ENCODE measurements at regions not wholly inside any gene's neighbourhood (a gene's known extent, or its start where the extent isn't known, plus 50 kb on each side); places are given as distances from the start of the nearest gene placed in this dataset.
A peak's percentile ranks its signal among the peaks of the same experiment; 100 is the strongest.
"Not testable (repeated sequence)": the region's sequence is repeated elsewhere in the genome, so short reads cannot be mapped to it uniquely, and the experiment has no call there.

DNA sequence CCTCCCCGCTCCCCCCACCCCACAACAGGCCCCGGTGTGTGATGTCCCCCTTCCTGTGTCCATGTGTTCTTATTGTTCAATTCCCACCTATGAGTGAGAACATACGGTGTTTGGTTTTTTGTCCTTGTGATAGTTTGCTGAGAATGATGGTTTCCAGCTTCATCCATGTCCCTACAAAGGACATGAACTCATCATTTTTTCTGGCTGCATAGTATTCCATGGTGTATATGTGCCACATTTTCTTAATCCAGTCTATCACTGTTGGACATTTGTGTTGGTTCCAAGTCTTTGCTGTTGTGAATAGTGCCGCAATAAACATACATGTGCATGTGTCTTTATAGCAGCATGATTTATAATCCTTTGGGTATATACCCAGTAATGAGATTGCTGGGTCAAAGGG is 104.3 kb downstream of the MTPN start:
- DNase-seq, result not testable (repeated sequence)

DNA sequence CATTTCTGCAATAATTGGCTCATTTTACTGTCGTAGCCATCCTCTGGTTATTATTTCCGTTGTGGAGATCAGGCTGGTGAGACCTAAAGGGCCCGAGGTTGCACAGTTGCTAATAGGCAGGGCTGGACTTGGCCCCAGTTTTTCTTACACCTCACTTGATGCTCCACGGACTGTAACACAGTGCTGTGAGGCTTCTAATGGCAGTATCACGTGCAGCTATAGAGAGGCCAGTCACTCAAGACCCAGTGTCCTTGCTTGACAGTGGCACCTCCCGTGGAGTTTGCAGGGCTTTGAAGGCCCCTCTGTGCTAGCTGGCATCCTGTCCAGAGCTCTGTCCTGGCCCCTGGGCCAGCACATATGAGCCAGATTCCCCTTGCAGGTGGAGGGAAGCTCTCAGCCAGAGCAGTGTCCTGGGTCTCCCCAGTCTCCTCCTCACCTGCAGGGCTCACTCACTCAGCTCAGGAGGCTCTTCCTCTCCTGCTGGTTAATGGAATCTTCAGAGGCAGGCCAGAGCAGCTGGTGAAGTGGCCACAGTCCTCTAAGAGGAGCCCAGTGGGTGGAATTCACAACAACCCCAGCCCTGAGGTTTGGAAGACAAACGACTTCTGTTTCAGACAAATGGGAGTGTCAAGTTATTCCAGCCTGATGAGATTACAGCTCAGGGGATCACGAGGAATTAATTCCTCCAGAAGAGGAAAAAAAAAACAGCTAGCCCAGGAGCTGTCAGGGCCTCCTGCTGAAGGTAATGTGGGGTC is 114.2 kb upstream of the FAM180A start:
- peak; percentile 53 for DNase-seq

DNA sequence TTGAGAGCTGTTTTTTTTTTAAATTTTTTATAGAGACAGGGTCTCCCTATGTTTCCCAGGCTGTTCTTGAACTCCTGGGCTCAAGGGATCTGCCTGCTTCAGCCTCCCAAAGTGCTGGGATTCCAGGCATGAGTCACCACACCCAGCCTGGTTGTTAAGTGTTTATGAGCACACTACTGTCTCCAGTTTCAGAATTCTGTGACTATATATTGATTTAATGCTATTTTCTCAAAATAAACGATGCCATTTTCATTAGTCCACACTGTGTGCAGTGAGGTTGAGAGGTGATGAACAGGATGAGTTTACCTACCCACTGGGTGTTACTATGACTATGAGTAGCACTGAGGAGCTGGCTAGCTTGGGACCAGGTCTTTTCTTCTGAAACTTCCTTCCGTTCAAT is 110.9 kb upstream of the FAM180A start:
- DNase-seq, result no peak

DNA sequence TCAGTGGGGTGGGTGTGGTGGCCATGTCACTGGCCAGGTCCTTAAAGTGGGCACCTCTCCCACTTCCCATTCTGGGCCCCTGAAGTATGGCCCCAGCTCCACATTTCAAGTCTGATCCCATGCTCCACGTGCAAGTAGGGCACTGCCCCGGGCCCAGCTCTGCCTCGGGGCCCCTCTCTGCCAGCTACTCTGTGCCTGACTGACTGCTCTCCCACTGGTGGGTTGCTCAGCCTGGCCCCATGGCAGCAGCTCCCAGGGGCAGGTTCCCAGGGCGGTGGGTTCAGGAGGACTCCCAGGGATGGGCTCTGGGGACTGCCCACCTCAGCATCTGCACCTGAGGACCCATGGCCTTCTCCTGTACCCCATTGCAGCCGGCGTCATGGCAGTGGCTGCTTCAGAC is 110.2 kb upstream of the FAM180A start:
- DNase-seq, result no peak

DNA sequence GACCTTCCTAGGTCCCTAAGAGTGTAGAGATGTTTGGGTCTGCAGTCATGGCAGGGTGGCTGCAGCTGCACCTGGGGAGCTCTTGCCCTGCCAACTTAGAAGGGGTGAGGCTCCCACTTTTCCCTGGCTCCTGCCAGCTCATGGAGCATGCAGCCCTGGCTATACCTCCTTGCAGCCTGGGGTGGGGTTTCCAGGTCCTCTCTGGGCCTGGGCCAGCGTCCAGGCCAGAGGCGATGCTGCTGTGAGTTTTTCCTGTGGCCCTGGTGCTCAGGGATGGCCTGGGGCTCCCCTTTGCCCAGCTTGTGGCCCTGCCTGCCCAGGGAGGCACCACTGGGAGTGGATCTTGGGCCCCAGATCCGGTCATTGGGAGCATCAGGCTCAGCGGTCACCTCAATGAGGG is 109.8 kb upstream of the FAM180A start:
- DNase-seq, result no peak

DNA sequence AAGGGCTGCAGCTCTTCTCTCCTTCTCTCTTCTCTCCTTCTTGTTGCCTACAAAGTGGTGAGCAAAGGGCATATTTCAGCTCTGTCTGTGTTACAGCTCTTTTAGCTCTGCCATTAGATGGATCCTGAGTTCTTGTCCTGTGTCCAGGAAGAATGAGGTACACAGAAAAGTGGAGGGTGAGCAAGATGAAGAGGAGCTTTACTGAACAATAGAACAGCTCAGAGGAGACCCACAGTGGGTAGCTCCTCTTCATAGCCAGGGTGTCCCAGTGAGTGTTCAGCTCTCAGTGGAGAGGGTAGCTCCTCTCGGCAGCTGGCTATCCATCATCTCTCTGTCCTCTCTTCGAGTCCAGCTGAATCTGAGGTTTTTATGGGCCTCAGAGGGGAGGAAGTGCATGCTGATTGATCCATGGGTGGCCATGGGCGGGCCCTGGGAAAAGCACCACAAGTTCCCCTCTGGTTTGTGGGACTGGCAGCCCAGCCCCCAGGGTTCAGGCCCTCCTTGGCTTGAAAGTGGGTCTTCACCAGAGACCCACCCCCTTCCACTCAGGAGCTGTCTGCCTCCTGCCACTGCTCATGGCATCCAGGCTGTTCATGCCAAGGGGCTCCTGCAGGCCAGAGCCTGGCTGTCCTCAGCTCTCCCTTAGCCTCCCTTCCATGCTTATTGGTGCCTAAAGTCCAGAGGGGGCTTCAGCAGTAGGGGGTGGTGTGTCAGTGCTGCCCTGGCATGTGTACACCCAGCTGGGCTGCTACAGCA is 109.1 kb upstream of the FAM180A start:
- no peak for DNase-seq

DNA sequence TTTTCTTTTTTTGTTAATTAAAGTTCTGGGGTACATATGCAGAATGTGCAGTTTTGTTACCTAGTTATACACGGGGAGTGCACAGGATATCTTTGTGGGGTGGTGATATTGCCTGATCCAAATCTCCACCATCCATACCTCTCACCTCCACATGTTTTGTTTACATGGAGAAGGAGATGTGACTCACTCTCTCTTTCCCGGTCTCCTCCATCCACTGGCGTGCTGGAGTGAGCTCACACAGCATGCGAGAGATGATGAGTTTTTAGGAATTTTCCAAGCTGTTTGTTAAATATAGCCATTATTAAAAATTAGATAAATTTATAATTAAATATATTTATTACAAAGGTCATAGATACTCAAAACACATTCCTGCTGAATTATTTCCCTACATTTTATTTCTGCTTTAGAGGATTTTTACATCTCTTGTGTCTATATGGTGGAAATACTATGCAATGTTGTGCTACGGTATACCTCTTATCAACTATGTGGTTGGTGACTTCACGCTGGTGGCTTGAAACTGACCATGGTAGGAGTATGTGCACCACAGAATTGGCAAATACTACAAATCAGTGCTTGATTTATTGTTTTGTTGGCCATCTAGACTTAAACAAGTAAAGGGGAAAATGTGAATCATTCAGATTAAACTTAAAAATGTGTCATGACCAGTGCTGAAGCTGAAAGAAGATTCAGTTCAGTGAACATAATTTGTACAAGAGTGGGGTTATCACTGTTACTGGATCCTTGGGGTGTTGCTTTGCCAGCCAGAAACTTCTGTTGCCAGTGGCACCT is 107.9 kb upstream of the FAM180A start:
- no peak for DNase-seq

DNA sequence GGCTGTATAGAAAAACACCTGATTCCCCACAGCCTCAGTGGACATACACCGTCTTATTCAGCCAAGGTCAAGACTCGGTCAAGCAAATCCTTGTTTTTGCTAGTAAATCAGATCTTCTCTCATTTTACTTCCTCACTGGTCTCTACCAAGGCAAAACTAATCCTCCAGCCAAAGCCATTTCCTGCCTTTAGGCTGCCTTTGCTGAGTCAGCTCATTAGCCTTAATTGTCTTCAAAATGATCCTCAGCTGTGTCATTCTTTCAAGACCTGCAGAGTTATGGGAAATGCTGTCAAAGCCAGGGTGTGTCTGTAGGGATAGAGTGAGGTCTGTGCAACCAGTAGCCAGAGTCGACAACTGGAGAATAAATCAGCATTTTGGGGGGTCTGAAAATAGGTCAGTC is 107.2 kb upstream of the FAM180A start:
- no peak for DNase-seq

DNA sequence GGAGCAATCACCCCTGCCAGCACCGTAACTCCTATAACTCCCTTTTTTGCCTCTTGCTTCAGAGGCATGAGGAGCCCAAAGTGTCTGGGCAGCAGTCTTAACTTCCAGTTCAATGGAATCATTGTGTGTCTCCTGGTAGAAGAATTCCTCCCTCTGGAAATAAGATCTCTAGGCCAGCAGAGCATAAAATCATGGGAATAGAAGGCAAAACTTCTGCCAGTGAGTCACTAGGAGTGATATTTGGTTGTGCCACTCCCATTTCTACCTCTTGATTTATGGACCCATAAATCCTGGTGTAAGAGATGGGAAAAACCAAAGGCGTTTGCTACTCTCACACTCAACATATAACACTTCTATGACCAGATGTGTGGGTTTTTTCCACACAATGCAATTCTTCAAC is 104.9 kb upstream of the FAM180A start:
- DNase-seq, result no peak

DNA sequence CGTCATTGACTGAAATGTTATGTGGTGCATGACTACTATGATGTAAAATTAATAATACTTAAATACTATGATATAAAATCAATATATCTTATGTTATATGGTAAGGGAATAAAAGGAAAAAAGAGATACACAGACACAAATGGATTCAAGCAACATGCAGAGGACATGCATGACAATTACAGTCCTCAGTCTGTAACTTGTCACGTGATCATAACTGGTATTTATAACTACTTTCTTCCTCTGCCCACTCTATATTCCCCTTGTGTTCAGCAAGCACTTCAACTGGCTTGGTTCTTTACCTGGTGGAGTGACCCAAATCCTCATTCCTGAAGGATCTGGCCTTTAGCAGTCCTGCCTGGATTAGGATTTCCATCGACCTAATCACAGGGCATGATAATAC is 104.4 kb upstream of the FAM180A start:
- DNase-seq, result no peak

DNA sequence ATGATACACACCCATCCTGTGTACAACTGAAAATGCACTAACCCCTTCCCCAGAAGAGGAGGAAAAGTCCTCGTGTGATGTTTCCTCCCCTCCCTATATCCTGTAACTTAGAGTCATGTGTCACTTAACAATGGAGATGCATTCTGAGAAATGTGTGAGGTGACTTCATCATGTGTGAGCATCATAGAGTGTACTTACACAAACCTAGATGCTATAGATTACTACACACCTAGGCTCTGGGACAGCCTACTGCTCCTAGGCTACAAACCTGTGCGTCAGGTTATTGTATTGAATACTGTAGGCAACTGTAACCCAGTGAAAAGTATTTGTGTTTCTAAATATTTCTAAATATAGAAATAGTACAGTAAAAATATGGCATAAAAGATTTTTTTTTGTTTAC is 98.6 kb upstream of the FAM180A start:
- no peak for DNase-seq

DNA sequence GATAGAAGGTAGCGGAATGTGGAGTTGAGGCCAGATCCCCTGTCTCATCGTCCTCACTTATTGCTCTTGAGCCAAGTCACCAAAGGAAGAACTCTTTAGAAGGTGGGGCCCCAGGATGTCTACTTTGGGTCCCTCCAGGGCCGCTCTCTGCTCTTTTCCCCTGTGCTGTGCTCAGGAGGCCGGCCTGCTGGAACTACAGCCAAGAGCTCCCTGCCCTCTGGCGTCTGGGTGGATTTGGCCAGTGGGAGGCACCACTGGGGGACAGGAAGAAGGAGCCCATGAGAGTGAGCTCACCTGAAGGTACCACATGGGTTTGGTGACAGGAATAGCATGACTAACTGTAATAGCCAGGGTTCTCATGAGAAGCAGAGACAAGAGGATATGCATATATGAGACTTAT is 97.7 kb upstream of the FAM180A start:
- no peak for DNase-seq

DNA sequence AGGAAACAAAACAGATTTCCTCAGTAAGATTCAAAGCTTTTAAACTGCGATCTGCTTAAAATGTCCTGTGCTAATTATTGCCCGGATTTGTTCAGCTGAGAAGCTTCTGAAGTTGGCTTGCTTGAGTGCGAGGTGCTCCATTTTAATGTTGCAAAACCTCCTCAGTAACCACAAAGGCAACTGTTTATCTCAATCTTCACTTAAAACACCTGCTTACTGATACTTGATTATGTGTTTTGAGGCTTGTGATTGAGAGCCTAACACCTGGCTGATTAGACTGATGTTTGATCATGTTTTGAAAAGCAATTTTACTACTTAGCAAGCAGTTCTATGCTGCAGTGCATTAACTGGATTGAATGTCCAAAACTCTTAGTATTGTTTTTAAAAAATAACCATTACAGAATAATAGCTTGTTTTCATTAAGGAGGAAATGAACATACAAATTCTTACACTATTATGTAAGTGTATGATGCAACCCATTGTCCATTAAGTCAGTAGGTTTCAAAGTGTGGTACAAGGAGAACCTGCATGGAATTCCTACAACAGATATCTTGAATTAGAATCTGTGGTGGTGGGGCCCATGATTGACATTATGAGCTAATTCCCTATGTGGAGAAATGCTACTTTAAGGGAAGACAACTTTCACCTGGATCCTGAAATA is 96.9 kb upstream of the FAM180A start:
- no peak for DNase-seq

DNA sequence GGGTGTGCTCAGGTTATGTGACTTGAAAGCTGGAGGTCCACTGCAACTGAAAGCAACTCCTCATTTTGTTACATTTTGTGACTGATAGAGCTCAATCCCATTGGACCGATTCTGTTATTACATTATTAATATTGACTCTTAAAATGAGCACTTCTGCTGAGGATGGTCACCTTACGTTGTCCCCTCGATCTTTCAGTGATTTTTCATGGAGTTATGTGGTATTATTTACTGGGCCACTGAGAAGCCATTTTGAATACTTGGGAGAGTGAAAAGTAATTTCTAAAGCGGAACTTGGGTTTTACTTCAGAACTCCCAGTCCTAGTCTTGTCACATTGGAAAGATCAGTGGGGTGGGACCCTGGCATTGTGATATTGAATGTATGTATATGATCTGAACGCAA is 96.3 kb upstream of the FAM180A start:
- no peak for DNase-seq

DNA sequence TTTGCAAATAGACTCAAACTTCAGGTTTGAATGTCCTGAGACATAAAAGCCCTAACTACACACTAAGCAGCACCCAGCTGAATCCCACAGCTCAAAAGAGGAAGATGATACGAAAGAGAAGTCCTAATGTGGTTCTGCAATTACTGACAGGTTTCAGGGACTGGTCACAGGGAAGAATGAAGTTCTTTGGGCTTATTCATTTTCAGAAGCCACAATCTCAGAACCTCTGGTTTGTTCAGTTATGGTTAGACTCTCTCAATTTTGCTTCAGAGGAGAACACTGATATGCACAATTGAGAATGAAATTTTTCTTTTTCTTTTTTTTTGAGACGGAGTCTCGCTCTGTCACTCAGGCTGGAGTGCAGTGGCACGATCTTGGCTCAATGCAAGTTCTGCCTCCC is 94.6 kb upstream of the FAM180A start:
- no peak for DNase-seq

DNA sequence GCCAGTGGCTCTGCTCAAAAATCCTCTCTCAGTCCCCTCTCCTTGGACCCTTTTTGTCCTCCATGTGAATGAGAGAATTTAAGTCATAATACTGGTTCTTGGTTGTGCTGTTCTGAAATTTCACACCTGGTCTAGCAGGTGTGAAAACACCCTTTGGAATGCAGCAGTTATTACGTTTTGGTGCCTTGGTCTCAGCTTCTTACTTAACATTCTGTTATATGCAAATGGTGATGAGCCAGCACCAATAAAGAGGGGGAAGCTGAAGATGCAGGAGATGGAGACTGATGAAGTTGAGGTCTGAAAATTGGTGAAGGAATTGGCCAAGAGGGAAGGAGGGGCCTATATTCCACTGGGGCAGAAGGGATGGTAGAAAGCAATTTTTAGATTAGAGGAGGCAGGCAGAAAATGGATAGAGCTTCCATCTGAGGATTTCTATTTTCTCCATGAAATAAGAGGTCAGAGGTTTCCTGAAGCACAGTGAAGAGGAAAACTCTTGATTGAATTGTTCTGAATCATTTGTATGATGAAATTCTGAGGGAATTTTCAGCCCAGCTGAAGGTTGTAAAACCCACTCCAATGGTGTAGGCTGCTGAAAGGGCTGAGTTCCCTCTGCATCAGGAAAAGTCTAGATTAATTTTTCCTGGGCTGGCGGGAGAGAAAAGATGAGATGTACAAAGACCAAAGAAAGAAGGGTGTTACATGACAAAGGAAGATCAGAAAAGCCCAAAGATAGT is 94.0 kb upstream of the FAM180A start:
- DNase-seq, result no peak

DNA sequence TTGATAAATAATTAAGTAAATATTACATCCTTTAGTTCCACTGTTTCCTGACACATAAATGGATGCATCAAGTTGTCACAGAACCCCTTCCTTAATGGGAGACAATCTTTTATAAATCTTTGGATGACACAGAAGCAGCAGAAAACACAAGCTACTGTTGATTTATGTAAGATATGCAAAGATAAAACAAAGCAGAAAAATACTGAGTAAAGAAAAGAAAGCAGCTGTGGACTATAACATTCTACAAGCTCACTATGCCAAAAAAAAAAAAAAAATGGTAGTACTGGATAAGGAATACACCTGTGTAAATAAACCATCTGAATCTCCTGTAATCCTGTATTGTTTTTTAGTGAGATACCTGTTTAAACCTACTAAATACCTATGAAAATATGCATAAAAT is 92.0 kb upstream of the FAM180A start:
- DNase-seq, result no peak

DNA sequence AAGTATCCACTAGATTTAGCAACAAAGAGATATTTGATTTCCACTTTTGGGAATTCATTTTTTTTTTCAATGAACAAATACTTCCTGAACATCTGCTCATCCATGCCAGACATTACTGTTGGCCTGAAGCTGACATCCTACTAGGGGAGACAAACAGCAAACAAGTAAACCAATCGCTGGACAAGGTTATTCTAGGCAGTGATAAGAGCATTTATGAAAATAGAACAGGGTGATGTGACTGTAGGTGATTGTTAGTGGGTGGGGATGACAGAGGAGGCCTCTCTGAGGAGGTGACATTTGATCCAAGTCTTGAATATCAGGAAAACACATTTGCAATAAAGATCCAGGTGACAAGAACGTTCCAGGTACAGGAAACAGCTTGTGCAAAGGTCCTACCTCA is 89.1 kb upstream of the FAM180A start:
- DNase-seq, result no peak

DNA sequence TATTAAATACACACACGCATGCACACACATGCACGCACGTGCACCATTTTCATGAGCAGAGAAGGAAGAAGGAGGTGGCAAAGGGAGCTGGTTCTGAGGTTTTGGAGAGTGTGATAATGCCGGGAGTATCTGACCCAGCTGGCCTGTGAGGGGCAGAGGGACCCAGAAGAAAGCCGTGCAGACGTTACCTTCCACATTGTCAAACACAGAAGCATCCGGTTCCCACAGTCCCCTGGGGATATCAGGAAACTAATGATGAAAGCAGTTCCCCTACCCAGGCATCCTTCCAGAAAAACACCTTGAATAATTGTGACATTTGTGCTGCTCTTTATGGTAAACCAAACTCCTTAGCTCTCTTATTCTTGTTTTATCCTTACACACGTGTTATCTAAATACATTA is 85.7 kb upstream of the FAM180A start:
- no peak for DNase-seq

DNA sequence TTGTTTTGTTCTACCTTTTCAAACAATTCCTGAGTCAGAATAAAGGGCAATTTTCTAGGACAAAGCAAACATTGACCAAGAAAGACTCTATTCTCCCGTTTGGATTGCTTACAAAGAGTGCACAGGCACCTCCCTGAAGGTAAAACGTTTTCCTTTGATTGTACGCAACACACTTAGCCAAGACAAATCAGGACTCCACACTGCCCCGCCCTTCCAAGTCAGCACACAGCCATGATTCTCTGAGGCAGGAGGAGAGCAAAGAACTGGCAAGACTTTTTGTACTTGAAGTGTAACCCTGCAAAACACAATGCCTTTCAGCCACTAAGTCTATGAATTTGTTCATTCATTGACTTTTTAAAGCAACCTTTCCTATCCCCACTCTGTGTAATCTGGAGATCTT is 85.0 kb upstream of the FAM180A start:
- DNase-seq, result no peak

DNA sequence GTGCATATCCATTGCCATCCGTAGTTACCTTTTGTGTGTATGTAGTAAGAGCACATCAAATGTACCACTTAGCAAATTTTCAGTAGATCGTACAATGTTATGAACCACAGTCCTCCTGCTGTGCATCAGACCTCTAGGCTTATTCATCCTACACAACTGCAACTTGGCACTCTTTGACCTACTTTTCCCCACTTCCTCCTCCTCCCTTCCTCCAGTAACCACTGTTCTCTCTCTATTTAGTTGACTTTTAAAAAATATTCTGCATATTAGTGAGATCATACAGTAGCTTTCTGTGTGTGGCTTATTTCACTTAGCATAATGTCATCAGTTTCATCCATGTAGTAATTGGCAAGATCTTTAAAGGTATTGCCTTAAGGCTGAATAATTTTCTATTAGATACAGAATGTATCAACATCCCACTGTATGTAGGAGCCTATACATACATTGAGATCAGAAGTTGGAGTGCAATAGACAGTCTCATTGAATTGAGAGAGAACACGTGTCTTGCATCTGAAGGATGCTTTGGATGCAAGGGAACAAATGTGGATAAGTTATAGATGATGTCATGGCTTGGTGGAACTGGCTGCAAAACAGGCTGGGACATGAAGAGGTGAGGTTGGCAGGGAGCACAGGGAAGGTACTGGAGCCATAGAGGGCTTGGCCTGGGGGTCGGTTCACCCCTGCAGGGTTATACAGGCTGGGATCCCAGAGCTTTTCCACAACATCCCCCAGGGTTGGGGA is 83.0 kb upstream of the FAM180A start:
- no peak for DNase-seq

DNA sequence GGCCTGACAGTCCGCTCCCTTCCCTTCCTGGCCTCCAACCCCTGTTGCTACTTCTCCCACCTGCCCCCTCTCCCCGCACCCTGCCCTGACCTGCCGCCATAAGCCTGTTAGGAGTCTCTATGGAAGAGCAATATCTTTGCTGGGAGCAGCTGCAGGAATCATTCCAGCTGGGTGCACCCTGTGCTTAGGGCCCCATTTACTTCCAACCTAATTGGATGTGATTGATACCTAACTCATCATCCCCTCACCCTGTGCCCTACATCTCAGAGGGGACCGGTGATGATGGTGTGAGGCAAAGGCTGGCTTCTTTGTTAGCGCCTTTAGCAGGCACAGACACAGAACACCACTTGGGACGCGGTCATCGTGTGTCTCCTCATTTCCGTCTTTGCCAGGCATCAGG is 80.0 kb upstream of the FAM180A start:
- DNase-seq, result no peak

Measured in NCI-H524 treated with DMSO at 0.1 percent for 48 hours (cell line).